ENCODE measurements at regions not wholly inside any gene's neighbourhood (a gene's known extent, or its start where the extent isn't known, plus 50 kb on each side); places are given as distances from the start of the nearest gene placed in this dataset.

GRCh38 chr1:112778137-112778536, 63.0 kb upstream of the PPM1J start:
- TF ChIP-seq TSHZ2 (CRISPR knock-in tag; IDR thresholded peaks at IDR 0.05) (no peak), CSDC2 (CRISPR knock-in tag; IDR thresholded peaks at IDR 0.05) (no peak)
